ENCODE measurements at regions not wholly inside any gene's neighbourhood (a gene's known extent, or its start where the extent isn't known, plus 50 kb on each side); places are given as distances from the start of the nearest gene placed in this dataset.
A peak's percentile ranks its signal among the peaks of the same experiment; 100 is the strongest.
"Not testable (repeated sequence)": the region's sequence is repeated elsewhere in the genome, so short reads cannot be mapped to it uniquely, and the experiment has no call there.

DNA sequence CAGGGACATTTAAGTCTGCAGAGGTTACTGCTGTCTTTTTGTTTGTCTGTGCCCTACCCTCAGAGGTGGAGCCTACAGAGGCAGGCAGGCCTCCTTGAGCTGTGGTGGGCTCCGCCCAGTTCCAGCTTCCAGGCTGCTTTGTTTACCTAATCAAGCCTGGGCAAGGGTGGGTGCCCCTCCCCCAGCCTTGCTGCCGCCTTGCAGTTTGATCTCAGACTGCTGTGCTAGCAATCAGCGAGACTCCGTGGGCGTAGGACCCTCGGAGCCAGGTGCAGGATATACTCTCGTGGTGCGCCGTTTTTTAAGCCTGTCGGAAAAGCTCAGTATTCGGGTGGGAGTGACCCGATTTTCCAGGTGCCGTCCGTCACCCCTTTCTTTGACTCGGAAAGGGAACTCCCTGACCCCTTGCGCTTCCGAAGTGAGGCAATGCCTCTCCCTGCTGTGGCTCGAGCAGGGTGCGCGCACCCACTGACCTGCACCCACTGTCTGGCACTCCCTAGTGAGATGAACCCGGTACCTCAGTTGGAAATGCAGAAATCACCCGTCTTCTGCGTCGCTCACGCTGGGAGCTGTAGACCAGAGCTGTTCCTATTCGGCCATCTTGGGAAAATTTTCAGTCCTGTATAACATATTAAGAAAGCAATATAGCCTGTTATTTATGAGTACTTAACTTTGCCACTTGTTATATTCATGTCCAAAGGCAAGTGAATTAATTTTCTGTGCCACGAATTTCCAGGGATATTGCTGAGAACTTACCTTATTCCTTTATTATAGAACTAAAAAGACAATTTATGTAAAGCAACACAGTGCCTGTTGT, 485.1 kb upstream of the GRIN3A start:
- H3K4me1 ChIP-seq (ENCODE audit: control insufficient read depth, insufficient read depth, low read length); DNase-seq; H3K27me3 ChIP-seq (ENCODE audit: control insufficient read depth, insufficient read depth, low read length); H3K36me3 ChIP-seq (ENCODE audit: control insufficient read depth, insufficient read depth, low read length); H3K9me3 ChIP-seq (replicated peaks; ENCODE audit: control insufficient read depth, low read depth, low read length); H3K4me3 ChIP-seq (ENCODE audit: low read length); H3K27ac ChIP-seq (ENCODE audit: low read length): not testable (repeated sequence)
- 78% methylated on average over 18 of the region's 27 CpGs for WGBS (ENCODE audit: insufficient coverage)

DNA sequence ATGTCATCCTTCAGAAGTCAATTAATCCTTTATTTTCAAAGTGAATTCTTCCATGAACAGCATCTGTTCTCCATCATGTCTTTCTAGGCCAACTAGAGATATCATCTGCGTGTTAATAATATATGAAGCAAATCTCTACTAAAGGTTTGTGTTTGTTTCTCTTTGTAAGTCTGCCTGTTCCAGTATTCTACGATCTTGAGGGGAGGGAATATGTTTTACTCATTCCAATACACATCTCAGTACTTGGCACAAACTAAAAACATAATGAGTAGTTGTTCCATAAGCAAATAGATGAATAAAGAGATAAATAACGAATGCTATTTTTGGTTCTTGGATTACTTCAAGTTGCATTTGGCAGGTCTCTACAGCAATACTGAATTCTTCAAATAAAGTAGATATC, 470.7 kb upstream of the GRIN3A start:
- Histone ChIP-seq H3K9me3 (replicated peaks; ENCODE audit: control insufficient read depth, low read depth, low read length) (no peaks in the 10 kb centered on the region), H3K4me1 (ENCODE audit: control insufficient read depth, insufficient read depth, low read length) (no peaks in the 10 kb centered on the region), H3K4me3 (ENCODE audit: low read length) (no peak overlapping the region), H3K27me3 (ENCODE audit: control insufficient read depth, insufficient read depth, low read length) (no peaks in the 10 kb centered on the region), H3K27ac (ENCODE audit: low read length) (no peak overlapping the region), H3K36me3 (ENCODE audit: control insufficient read depth, insufficient read depth, low read length) (no peaks in the 10 kb centered on the region)
- WGBS (ENCODE audit: insufficient coverage): no CpG with 5 or more reads among the region's 3 CpGs
- DNase-seq: peak; percentile 11

DNA sequence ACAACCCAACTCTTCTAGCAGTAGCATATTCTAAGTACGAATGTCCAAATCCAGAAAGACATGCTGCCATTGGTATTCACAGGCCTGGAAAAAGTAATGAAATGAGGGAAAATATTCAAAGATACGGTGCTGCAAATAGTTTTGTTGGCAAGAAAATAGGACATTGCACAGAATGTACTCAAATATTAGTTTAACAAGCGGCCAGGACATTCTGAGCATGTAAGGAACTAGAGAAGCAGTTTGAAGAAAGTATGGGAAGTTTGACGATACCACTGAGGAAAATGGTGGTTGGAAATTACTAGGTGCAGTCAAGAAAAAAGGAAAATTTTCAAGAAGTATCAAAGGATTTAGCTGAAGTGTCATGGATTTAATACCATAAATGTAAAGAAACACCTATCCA, 468.0 kb upstream of the GRIN3A start:
- Histone ChIP-seq H3K27me3 (ENCODE audit: control insufficient read depth, insufficient read depth, low read length) (no peaks in the 10 kb centered on the region), H3K36me3 (ENCODE audit: control insufficient read depth, insufficient read depth, low read length) (no peaks in the 10 kb centered on the region), H3K4me3 (ENCODE audit: low read length) (no peak overlapping the region), H3K9me3 (replicated peaks; ENCODE audit: control insufficient read depth, low read depth, low read length) (no peaks in the 10 kb centered on the region), H3K27ac (ENCODE audit: low read length) (no peak overlapping the region), H3K4me1 (ENCODE audit: control insufficient read depth, insufficient read depth, low read length) (no peaks in the 10 kb centered on the region)
- 75% methylated on average over 1 of the region's 4 CpGs for WGBS (ENCODE audit: insufficient coverage)
- no peak for DNase-seq

DNA sequence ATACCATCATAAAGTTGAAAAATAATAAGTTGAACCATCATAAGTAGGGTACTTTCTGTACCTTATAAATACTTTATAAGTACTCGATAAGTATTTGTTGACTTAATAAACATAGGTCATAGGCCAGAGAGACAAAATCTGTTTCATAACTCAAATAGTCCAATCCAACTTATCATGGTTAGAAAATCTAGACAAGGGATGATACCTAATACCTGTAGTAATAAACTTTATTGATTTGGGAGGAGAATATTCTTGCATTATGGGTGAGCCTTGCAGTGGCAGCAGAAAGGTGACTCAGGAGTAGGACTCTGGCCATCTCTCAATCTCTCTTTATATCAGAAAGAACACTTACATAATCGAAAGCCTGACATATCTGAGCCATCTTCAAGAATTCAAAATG, 466.8 kb upstream of the GRIN3A start:
- no CpG with 5 or more reads among the region's 2 CpGs for WGBS (ENCODE audit: insufficient coverage)
- Histone ChIP-seq H3K9me3 (replicated peaks; ENCODE audit: control insufficient read depth, low read depth, low read length) (no peaks in the 10 kb centered on the region), H3K4me3 (ENCODE audit: low read length) (no peak overlapping the region), H3K27ac (ENCODE audit: low read length) (no peak overlapping the region), H3K36me3 (ENCODE audit: control insufficient read depth, insufficient read depth, low read length) (no peaks in the 10 kb centered on the region), H3K27me3 (ENCODE audit: control insufficient read depth, insufficient read depth, low read length) (no peaks in the 10 kb centered on the region), H3K4me1 (ENCODE audit: control insufficient read depth, insufficient read depth, low read length) (no peaks in the 10 kb centered on the region)
- no peak for DNase-seq

DNA sequence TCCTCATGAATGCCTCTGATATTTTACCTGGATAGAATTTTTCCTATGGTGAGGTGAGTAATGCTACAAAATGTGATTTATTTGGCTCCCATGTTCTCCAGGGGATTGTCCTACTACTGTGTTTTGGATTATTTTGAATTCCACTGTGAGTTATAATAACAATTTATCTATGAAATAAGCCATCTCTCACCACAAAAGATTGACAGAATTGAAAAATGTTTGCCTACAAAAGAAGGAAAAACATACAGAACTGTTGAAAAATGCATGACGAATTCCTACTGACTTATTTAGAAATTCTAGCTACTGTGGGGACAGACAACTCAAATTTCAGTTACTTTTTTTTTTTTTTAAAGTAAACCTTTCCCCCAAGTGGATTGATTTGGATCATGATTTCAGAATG, 463.7 kb upstream of the GRIN3A start:
- Histone ChIP-seq H3K27me3 (ENCODE audit: control insufficient read depth, insufficient read depth, low read length) (no peaks in the 10 kb centered on the region), H3K27ac (ENCODE audit: low read length) (no peak overlapping the region), H3K36me3 (ENCODE audit: control insufficient read depth, insufficient read depth, low read length) (no peaks in the 10 kb centered on the region), H3K4me1 (ENCODE audit: control insufficient read depth, insufficient read depth, low read length) (no peaks in the 10 kb centered on the region), H3K9me3 (replicated peaks; ENCODE audit: control insufficient read depth, low read depth, low read length) (no peaks in the 10 kb centered on the region), H3K4me3 (ENCODE audit: low read length) (no peak overlapping the region)
- WGBS (ENCODE audit: insufficient coverage): no CpG with 5 or more reads among the region's 1 CpG
- no peak for DNase-seq

DNA sequence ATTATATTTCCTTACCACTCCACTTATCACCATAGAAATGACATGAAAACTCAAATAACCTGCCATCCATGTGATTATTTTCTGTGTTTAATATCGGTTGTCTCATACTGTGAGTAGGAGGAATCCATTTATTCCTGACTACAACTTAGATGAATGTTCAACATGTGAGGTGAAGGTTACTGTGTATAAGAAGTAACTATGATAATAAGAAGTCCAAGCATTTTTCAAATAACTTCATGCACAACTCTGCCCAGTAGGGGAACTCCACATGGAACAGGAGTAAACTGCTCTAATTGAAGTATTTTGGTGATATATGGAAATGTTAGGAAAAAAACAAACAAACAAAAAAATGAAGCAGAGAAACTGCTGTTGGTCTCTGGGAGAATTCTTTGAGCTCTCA, 447.5 kb upstream of the GRIN3A start:
- DNase-seq: no peak
- Histone ChIP-seq H3K4me1 (ENCODE audit: control insufficient read depth, insufficient read depth, low read length) (no peaks in the 10 kb centered on the region), H3K27ac (ENCODE audit: low read length) (no peak overlapping the region), H3K9me3 (replicated peaks; ENCODE audit: control insufficient read depth, low read depth, low read length) (no peaks in the 10 kb centered on the region), H3K36me3 (ENCODE audit: control insufficient read depth, insufficient read depth, low read length) (no peaks in the 10 kb centered on the region), H3K4me3 (ENCODE audit: low read length) (no peak overlapping the region), H3K27me3 (ENCODE audit: control insufficient read depth, insufficient read depth, low read length) (no peaks in the 10 kb centered on the region)
- no CpG with 5 or more reads among the region's 1 CpG for WGBS (ENCODE audit: insufficient coverage)

DNA sequence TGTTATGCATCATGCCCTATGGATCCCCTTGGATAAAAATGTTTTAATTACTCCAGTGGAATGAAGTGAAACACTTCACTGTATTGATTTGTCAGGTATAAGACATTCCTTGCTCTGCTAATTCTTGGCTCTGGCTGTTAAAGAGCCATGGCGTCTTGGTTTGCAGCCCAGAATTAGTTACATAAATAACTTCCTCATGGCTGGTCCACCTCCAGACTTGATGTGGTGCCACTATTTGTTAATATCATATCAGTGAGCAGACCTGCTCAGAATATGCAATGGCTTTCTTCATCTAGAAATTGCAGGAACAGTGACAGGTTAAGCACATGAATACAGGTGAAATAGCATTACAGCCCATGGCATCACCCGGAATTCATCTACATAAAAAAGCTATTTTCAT, 446.9 kb upstream of the GRIN3A start:
- Histone ChIP-seq H3K27ac (ENCODE audit: low read length) (no peak overlapping the region), H3K4me1 (ENCODE audit: control insufficient read depth, insufficient read depth, low read length) (no peaks in the 10 kb centered on the region), H3K9me3 (replicated peaks; ENCODE audit: control insufficient read depth, low read depth, low read length) (no peaks in the 10 kb centered on the region), H3K4me3 (ENCODE audit: low read length) (no peak overlapping the region), H3K36me3 (ENCODE audit: control insufficient read depth, insufficient read depth, low read length) (no peaks in the 10 kb centered on the region), H3K27me3 (ENCODE audit: control insufficient read depth, insufficient read depth, low read length) (no peaks in the 10 kb centered on the region)
- no CpG with 5 or more reads among the region's 2 CpGs for WGBS (ENCODE audit: insufficient coverage)
- DNase-seq: no peak

DNA sequence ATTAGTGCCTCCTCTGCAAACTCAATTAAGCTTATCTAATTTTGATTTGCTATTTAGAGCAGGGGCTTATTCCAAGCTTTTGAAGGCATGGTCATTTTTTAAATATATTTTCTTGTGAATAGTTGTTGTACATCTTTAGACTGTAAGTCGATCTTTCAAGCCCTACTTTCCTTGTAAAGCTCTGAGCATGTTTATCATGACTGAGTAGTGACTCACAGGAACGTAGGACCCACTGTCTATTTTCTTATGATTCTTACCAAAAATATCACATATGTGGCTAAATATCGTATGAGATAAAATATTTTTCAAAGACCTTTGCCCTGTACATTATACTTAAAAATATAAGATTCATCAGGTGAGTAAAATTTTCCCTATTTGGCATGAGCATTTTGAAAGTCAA, 440.4 kb upstream of the GRIN3A start:
- no peak for DNase-seq
- Histone ChIP-seq H3K4me1 (ENCODE audit: control insufficient read depth, insufficient read depth, low read length) (no peaks in the 10 kb centered on the region), H3K27ac (ENCODE audit: low read length) (no peak overlapping the region), H3K36me3 (ENCODE audit: control insufficient read depth, insufficient read depth, low read length) (no peaks in the 10 kb centered on the region), H3K4me3 (ENCODE audit: low read length) (no peak overlapping the region), H3K27me3 (ENCODE audit: control insufficient read depth, insufficient read depth, low read length) (no peaks in the 10 kb centered on the region), H3K9me3 (replicated peaks; ENCODE audit: control insufficient read depth, low read depth, low read length) (peaks cover 8% of the 10 kb centered on the region)
- WGBS (ENCODE audit: insufficient coverage): no CpG with 5 or more reads among the region's 3 CpGs

DNA sequence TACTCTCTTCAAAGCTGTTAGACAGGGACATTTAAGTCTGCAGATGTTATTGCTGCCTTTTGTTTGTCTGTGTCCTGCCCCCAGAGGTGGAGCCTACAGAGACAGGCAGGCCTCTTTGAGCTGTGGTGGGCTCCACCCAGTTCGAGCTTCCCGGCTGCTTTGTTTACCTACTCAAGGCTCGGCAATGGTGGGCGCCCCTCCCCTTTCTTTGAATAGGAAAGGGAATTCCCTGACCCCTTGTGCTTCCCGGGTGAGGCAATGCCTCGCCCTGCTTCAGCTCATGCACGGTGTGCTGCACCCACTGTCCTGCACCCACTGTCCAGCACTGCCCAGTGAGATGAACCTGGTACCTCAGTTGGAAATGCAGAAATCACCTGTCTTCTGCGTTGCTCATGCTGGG, 435.8 kb upstream of the GRIN3A start:
- H3K36me3 ChIP-seq (ENCODE audit: control insufficient read depth, insufficient read depth, low read length); H3K4me3 ChIP-seq (ENCODE audit: low read length); H3K27me3 ChIP-seq (ENCODE audit: control insufficient read depth, insufficient read depth, low read length); H3K4me1 ChIP-seq (ENCODE audit: control insufficient read depth, insufficient read depth, low read length); H3K27ac ChIP-seq (ENCODE audit: low read length); H3K9me3 ChIP-seq (replicated peaks; ENCODE audit: control insufficient read depth, low read depth, low read length); DNase-seq: not testable (repeated sequence)
- 95% methylated on average over 4 of the region's 8 CpGs for WGBS (ENCODE audit: insufficient coverage)

DNA sequence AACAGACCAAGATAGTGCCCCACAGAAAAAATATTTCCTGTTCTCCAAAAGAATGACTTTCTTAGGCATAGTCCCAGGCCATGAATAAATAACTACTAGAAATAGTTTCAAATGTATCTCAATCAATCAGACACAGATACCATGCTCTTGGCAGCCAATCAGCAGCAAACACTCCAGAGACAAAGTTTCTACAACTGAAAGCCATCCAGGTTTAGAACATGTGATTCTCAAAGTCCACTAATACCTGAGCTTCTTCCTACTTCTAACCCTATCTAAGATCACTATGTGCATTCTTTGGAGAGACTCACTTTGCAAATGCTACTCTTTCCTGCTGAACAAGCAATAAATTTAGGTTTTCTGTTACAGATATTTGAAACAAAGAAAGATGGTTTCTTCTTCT, 425.8 kb upstream of the GRIN3A start:
- no peak for DNase-seq
- Histone ChIP-seq H3K36me3 (ENCODE audit: control insufficient read depth, insufficient read depth, low read length) (no peaks in the 10 kb centered on the region), H3K4me3 (ENCODE audit: low read length) (no peak overlapping the region), H3K27ac (ENCODE audit: low read length) (no peak overlapping the region), H3K27me3 (ENCODE audit: control insufficient read depth, insufficient read depth, low read length) (no peaks in the 10 kb centered on the region), H3K4me1 (ENCODE audit: control insufficient read depth, insufficient read depth, low read length) (no peaks in the 10 kb centered on the region), H3K9me3 (replicated peaks; ENCODE audit: control insufficient read depth, low read depth, low read length) (no peaks in the 10 kb centered on the region)

DNA sequence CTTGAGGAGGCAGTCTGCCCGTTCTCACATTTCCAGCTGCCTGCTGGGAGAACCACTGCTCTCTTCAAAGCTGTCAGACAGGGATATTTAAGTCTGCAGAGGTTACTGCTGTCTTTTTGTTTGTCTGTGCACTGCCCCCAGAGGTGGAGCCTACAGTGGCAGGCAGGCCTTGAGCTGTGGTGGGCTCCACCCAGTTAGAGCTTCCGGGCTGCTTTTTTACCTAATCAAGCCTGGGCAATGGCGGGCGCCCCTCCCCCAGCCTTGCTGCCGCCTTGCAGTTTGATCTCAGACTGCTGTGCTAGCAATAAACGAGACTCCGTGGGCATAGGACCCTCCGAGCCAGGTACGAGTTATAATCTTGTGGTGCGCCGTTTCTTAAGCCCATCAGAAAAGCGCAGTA, 414.6 kb upstream of the GRIN3A start:
- H3K36me3 ChIP-seq (ENCODE audit: control insufficient read depth, insufficient read depth, low read length); H3K9me3 ChIP-seq (replicated peaks; ENCODE audit: control insufficient read depth, low read depth, low read length); H3K4me1 ChIP-seq (ENCODE audit: control insufficient read depth, insufficient read depth, low read length); H3K4me3 ChIP-seq (ENCODE audit: low read length); H3K27ac ChIP-seq (ENCODE audit: low read length); DNase-seq; H3K27me3 ChIP-seq (ENCODE audit: control insufficient read depth, insufficient read depth, low read length): not testable (repeated sequence)
- WGBS (ENCODE audit: insufficient coverage): 86% methylated on average over 10 of the region's 12 CpGs
